ENCODE measurements at regions not wholly inside any gene's neighbourhood (a gene's known extent, or its start where the extent isn't known, plus 50 kb on each side); places are given as distances from the start of the nearest gene placed in this dataset.

- ATAC-seq (no peak), DNase-seq (no peak)
- Mint-ChIP-seq H3K4me3 (no peak overlapping the region), H3K27ac (no peak overlapping the region), H3K27me3 (no peaks in the 10 kb centered on the region), H3K4me1 (no peaks in the 10 kb centered on the region), H3K36me3 (ENCODE audit: low read depth) (no peaks in the 10 kb centered on the region)
- no peaks in the 10 kb centered on the region for H3K9me3 ChIP-seq (ENCODE audit: control insufficient read depth, low read length, poor library complexity, severe bottlenecking)
These were observed 1239.8 kb upstream of the MIR17HG start for GRCh38 chr13:90107661-90108060.

- no peaks in the 10 kb centered on the region for H3K9me3 ChIP-seq (ENCODE audit: control insufficient read depth, low read length, poor library complexity, severe bottlenecking)
- Mint-ChIP-seq H3K4me3 (no peak overlapping the region), H3K36me3 (ENCODE audit: low read depth) (no peaks in the 10 kb centered on the region), H3K4me1 (no peaks in the 10 kb centered on the region), H3K27me3 (no peaks in the 10 kb centered on the region), H3K27ac (no peak overlapping the region)
- ATAC-seq (no peak), DNase-seq (no peak)
These were observed 1238.9 kb upstream of the MIR17HG start for GRCh38 chr13:90108547-90108946.

DNA sequence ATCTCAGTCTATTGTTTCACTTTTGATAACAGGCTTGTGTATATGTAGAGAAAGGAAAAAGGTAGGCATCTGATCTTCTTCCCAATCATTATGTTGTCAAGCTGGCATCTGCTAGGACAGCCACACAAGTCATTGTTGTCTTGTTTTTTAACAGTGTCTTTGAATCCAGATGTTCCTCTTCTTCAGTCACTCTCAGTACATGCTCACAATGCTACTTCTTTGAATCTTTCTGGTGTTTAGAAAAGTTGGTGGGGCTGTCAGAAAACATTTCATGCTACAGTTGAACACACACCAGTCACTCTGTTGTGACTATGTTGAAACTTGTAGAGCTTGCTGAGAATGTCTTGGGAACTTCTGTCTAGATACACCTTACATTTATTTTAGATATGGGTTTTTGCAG is 1231.4 kb upstream of the MIR17HG start:
- DNase-seq, result no peak
- Mint-ChIP-seq H3K4me3 (no peak overlapping the region), H3K36me3 (ENCODE audit: low read depth) (no peaks in the 10 kb centered on the region), H3K27me3 (no peaks in the 10 kb centered on the region), H3K27ac (no peak overlapping the region), H3K4me1 (no peaks in the 10 kb centered on the region)
- no peaks in the 10 kb centered on the region for H3K9me3 ChIP-seq (ENCODE audit: control insufficient read depth, low read length, poor library complexity, severe bottlenecking)
- no peak for ATAC-seq

DNA sequence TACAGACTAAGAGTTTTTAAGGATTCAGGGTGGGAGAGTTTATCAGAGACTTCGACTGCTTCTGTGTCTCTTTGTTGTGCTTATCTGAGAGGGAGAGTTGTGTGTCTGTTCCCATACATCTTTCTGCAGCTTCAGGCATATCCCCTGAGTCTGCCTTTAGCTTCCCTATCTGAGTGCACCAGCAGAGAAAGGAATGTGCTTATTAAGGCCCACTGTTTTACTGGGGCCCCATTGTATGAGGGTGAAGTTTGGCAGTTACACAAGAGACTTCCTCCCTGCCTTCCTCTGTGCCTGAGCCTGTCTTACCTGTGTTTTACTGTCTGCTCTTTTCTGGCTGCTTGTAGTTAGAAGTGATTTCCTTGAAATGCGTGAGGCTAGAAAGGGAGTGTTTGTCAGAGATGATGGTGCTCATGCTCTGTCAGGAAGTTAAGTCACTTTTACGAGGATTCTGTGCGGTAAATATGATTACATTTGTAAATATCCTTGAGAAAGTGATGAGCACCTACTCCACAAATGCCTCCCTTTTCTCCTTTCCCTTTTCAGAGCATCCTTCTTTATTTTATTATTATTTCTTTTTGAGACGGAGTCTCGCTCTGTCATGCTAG is 1228.9 kb upstream of the MIR17HG start:
- DNase-seq, result no peak
- no peaks in the 10 kb centered on the region for H3K27me3 Mint-ChIP-seq
- H3K27ac Mint-ChIP-seq, result no peak overlapping the region
- no peaks in the 10 kb centered on the region for H3K9me3 ChIP-seq (ENCODE audit: control insufficient read depth, low read length, poor library complexity, severe bottlenecking)
- no peak for ATAC-seq
- no peaks in the 10 kb centered on the region for H3K36me3 Mint-ChIP-seq (ENCODE audit: low read depth)
- no peaks in the 10 kb centered on the region for H3K4me1 Mint-ChIP-seq
- no peak overlapping the region for H3K4me3 Mint-ChIP-seq

- no peak overlapping the region for H3K27ac Mint-ChIP-seq
- ATAC-seq (no peak), DNase-seq (no peak)
- no peaks in the 10 kb centered on the region for H3K27me3 Mint-ChIP-seq
- no peaks in the 10 kb centered on the region for H3K9me3 ChIP-seq (ENCODE audit: control insufficient read depth, low read length, poor library complexity, severe bottlenecking)
- no peaks in the 10 kb centered on the region for H3K4me1 Mint-ChIP-seq
- H3K4me3 Mint-ChIP-seq, result no peak overlapping the region
- H3K36me3 Mint-ChIP-seq (ENCODE audit: low read depth), result no peaks in the 10 kb centered on the region
These were observed 1227.5 kb upstream of the MIR17HG start for GRCh38 chr13:90120026-90120425.

- H3K4me3 Mint-ChIP-seq, result no peak overlapping the region
- H3K4me1 Mint-ChIP-seq, result no peaks in the 10 kb centered on the region
- H3K36me3 Mint-ChIP-seq (ENCODE audit: low read depth), result no peaks in the 10 kb centered on the region
- no peaks in the 10 kb centered on the region for H3K9me3 ChIP-seq (ENCODE audit: control insufficient read depth, low read length, poor library complexity, severe bottlenecking)
- H3K27me3 Mint-ChIP-seq, result no peaks in the 10 kb centered on the region
- DNase-seq (no peak), ATAC-seq (no peak)
- H3K27ac Mint-ChIP-seq, result no peak overlapping the region
These were observed 1225.7 kb upstream of the MIR17HG start for GRCh38 chr13:90121784-90122183.

DNA sequence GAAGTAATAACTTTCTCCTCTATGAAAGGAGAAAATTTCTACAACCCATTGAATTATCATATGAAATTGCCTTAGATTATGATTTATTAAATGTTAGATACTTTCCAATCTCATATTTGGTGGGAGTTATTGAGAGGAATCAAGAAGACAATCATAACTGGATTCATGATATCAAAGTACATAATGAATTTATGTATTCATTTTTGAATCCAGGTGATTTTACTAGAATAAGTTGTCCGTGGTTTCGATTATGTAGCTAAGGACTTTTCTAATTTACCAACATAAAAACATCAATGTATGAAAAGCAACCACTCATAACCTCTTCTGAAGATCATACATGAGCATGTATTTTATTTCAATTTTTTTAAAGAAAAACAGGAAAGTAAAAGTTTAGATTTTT is 1225.0 kb upstream of the MIR17HG start:
- H3K27ac Mint-ChIP-seq, result no peak overlapping the region
- H3K36me3 Mint-ChIP-seq (ENCODE audit: low read depth), result no peaks in the 10 kb centered on the region
- DNase-seq (no peak), ATAC-seq (no peak)
- no peaks in the 10 kb centered on the region for H3K4me1 Mint-ChIP-seq
- no peak overlapping the region for H3K4me3 Mint-ChIP-seq
- no peaks in the 10 kb centered on the region for H3K27me3 Mint-ChIP-seq
- no peaks in the 10 kb centered on the region for H3K9me3 ChIP-seq (ENCODE audit: control insufficient read depth, low read length, poor library complexity, severe bottlenecking)

DNA sequence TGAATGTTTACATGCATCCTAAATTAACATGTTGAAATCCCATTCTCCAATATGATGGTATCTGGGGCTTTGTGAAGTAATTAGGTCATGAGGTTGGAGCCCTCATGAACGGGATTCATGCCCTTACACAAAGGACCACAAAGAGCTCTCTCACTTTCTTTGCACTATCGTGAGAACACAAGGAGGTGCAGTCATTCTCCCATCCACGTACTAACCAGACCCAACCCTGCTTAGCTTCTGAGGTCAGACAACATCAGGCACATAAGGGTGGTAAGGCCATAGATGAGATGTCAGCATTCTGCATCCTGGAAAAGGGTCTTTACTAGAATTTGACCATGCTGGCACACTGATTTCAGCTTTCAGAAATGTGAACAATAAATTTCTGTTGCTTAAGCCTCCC is 1211.9 kb upstream of the MIR17HG start:
- H3K27me3 Mint-ChIP-seq, result no peaks in the 10 kb centered on the region
- H3K9me3 ChIP-seq (ENCODE audit: control insufficient read depth, low read length, poor library complexity, severe bottlenecking), result no peaks in the 10 kb centered on the region
- ATAC-seq (no peak), DNase-seq (no peak)
- no peak overlapping the region for H3K27ac Mint-ChIP-seq
- no peaks in the 10 kb centered on the region for H3K36me3 Mint-ChIP-seq (ENCODE audit: low read depth)
- no peaks in the 10 kb centered on the region for H3K4me1 Mint-ChIP-seq
- no peak overlapping the region for H3K4me3 Mint-ChIP-seq

GRCh38 chr13:90142251-90142650 is 1205.2 kb upstream of the MIR17HG start:
- no peak overlapping the region for H3K27ac Mint-ChIP-seq
- ATAC-seq (no peak), DNase-seq (no peak)
- no peak overlapping the region for H3K4me3 Mint-ChIP-seq
- H3K9me3 ChIP-seq (ENCODE audit: control insufficient read depth, low read length, poor library complexity, severe bottlenecking), result no peaks in the 10 kb centered on the region
- H3K4me1 Mint-ChIP-seq, result no peaks in the 10 kb centered on the region
- H3K27me3 Mint-ChIP-seq, result no peaks in the 10 kb centered on the region
- no peaks in the 10 kb centered on the region for H3K36me3 Mint-ChIP-seq (ENCODE audit: low read depth)

DNA sequence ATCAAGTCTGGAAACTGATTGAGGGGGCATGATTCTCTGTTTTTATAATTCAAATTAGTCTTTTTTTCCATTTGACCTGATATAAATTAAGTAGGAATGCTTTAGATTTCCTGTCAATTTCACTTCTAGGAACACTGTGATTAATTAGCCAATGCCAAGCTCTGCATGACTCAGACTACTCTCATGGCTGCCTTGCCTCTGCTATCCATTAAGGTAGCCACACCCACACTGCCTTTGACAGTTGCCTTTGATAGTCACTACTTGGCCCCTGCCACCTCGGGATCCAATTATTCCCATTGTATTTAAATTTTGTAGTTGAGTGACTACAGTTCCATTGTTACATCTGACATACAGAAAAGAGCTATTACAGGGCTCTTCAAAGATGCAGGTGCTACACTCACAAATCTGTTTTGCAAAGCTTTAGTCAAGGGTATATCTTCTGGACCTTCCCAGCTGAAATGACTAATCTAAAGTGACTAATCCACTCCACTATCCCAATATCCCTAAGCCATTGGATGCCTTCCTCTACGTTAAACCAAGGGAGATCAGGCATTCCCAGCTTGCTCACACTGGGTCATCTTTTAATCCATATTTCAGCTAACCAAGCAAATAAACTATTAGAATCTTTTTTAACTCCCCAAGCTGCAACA is 1193.1 kb upstream of the MIR17HG start:
- Mint-ChIP-seq H3K4me3 (no peak overlapping the region), H3K27ac (no peak overlapping the region), H3K27me3 (no peaks in the 10 kb centered on the region), H3K4me1 (no peaks in the 10 kb centered on the region), H3K36me3 (ENCODE audit: low read depth) (no peaks in the 10 kb centered on the region)
- ATAC-seq, result no peak
- H3K9me3 ChIP-seq (ENCODE audit: control insufficient read depth, low read length, poor library complexity, severe bottlenecking), result no peaks in the 10 kb centered on the region
- DNase-seq, result no peak

DNA sequence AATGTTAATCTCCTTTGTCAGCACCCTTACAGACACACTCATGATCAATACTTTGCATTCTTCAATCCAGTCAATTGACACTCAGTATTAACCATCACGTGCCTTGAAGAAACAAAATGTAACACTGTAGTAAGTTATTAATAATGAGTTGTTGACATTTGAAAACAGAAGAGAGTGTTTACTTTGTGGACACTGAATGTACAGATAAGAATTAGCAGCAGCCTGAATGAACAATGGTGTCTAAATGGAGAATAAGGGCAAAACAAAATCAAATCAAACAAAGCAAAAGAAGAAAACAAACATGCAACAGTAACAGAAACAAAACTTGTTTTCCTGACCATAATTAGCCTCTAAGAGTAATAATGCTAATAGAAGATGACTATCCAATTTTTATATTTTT is 1191.1 kb upstream of the MIR17HG start:
- no peak for ATAC-seq
- no peaks in the 10 kb centered on the region for H3K36me3 Mint-ChIP-seq (ENCODE audit: low read depth)
- no peak overlapping the region for H3K4me3 Mint-ChIP-seq
- no peak overlapping the region for H3K27ac Mint-ChIP-seq
- DNase-seq, result no peak
- H3K4me1 Mint-ChIP-seq, result no peaks in the 10 kb centered on the region
- H3K27me3 Mint-ChIP-seq, result no peaks in the 10 kb centered on the region
- H3K9me3 ChIP-seq (ENCODE audit: control insufficient read depth, low read length, poor library complexity, severe bottlenecking), result no peaks in the 10 kb centered on the region

- H3K9me3 ChIP-seq (ENCODE audit: control insufficient read depth, low read length, poor library complexity, severe bottlenecking), result no peaks in the 10 kb centered on the region
- H3K36me3 Mint-ChIP-seq (ENCODE audit: low read depth), result no peaks in the 10 kb centered on the region
- H3K4me1 Mint-ChIP-seq, result no peaks in the 10 kb centered on the region
- no peak overlapping the region for H3K27ac Mint-ChIP-seq
- no peak overlapping the region for H3K4me3 Mint-ChIP-seq
- H3K27me3 Mint-ChIP-seq, result no peaks in the 10 kb centered on the region
- DNase-seq (no peak), ATAC-seq (no peak)
These were observed 1178.5 kb upstream of the MIR17HG start for GRCh38 chr13:90168953-90169352.

DNA sequence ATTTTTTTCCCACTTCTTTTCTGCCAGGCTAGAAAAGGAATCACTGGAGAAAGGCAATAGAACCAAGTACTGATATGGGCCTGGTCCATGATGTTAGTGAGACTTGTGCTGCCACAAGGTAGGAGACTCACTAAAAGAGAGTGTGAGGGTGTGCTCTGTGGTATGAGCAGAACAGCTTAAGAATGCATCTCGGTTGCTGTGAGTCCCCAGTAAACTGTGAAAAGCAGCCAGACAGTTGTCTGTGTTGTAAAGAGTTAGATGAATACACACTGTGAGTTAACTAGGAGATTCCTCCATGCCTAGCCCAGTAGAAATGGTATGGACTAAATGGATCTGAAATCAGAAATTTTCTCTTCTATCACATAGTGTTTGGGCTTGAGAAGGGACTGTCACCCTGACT is 1177.3 kb upstream of the MIR17HG start:
- H3K27me3 Mint-ChIP-seq, result no peaks in the 10 kb centered on the region
- no peaks in the 10 kb centered on the region for H3K9me3 ChIP-seq (ENCODE audit: control insufficient read depth, low read length, poor library complexity, severe bottlenecking)
- no peaks in the 10 kb centered on the region for H3K36me3 Mint-ChIP-seq (ENCODE audit: low read depth)
- H3K4me3 Mint-ChIP-seq, result no peak overlapping the region
- no peak for ATAC-seq
- no peak overlapping the region for H3K27ac Mint-ChIP-seq
- DNase-seq, result no peak
- no peaks in the 10 kb centered on the region for H3K4me1 Mint-ChIP-seq

GRCh38 chr13:90171649-90172048 is 1175.8 kb upstream of the MIR17HG start:
- no peak overlapping the region for H3K27ac Mint-ChIP-seq
- no peak overlapping the region for H3K4me3 Mint-ChIP-seq
- H3K4me1 Mint-ChIP-seq, result no peaks in the 10 kb centered on the region
- ATAC-seq, result no peak
- H3K9me3 ChIP-seq (ENCODE audit: control insufficient read depth, low read length, poor library complexity, severe bottlenecking), result no peaks in the 10 kb centered on the region
- H3K27me3 Mint-ChIP-seq, result no peaks in the 10 kb centered on the region
- DNase-seq, result no peak
- no peaks in the 10 kb centered on the region for H3K36me3 Mint-ChIP-seq (ENCODE audit: low read depth)

All from T-helper 17 cell (primary cell).